A549 (cell line): ENCODE measurements at regions not wholly inside any gene's neighbourhood (a gene's known extent, or its start where the extent isn't known, plus 50 kb on each side); places are given as distances from the start of the nearest gene placed in this dataset.

Experiments
- ATAC-seq, 2 experiments: fragments of 200-7000 bp in 1 of 2; fragments of >200 bp in 1 of 2; cut with Nextera tagmentation in 1 of 2; cut with Tn5 transposase in 1 of 2; 3 replicates each; pipeline versions ENCODE4 v1.8.0 to v1.9.1; 2018 to 2020; ENCODE audit warnings: mild to moderate bottlenecking in 1 of 2, moderate library complexity in 1 of 2
- CTCF ChIA-PET: fragments of 300-600 bp; sonication (Branson Sonifier 250); formaldehyde crosslinking; extraction: SDS; loops from one replicate; lab custom pipeline; 2021; ENCODE audit warnings: antibody characterized with exemption, inconsistent platforms; lab: Yijun Ruan, JAX
- POLR2A ChIA-PET: fragments of 350-600 bp; formaldehyde crosslinking; extraction: SDS; loops from one replicate; lab custom pipeline; 2021; ENCODE audit warnings: antibody characterized with exemption, inconsistent platforms; lab: Yijun Ruan, JAX
- DNase-seq, 2 experiments: peaks; one replicate each; pipeline versions ENCODE4 v3.0.0 to v3.0.0-alpha.2; 2011 to 2016; ENCODE audit warnings: low read depth in 1 of 2, low spot score in 1 of 2
- FAIRE-seq: peaks from 2 replicates; lab custom pipeline; 2011; peaks lifted over from hg19 to GRCh38; lab: Jason Lieb, UNC
- H3K27ac ChIP-seq, 2 experiments: fragments of >200 bp; sonication (Bioruptor Twin); formaldehyde crosslinking; 3 replicates each; pipeline ENCODE4 v1.5.1; 2016 to 2017
- H3K4me1 ChIP-seq: fragments of >200 bp; sonication (Bioruptor Twin); formaldehyde crosslinking; 3 replicates; pipeline ENCODE4 v1.6.1; 2016
- H3K4me2 ChIP-seq: fragments of >200 bp; sonication (Bioruptor Twin); formaldehyde crosslinking; 3 replicates; pipeline ENCODE4 v1.6.1; 2016
- H3K4me3 ChIP-seq: fragments of >200 bp; sonication (Bioruptor Twin); formaldehyde crosslinking; 3 replicates; pipeline ENCODE4 v1.5.1; 2016
- H3K9me3 ChIP-seq: fragments of >200 bp; sonication (Bioruptor Twin); formaldehyde crosslinking; 3 replicates; pipeline ENCODE4 v1.6.1; 2016
- ATOH8 ChIP-seq: fragments of 250-450 bp; sonication (Bioruptor Pico); IDR thresholded peaks from 2 replicates; pipeline ENCODE4 v1.5.0; 2020; ENCODE audit warnings: low read depth, mild to moderate bottlenecking, moderate library complexity
- CHD2 ChIP-seq: fragments of 150-350 bp; IDR thresholded peaks from 2 replicates; pipeline ENCODE4 v1.6.1; 2014; ENCODE audit warnings: low read length; ENCODE audit not compliant: partially characterized antibody
- EHMT2 ChIP-seq: fragments of 200-600 bp; sonication (generic); IDR thresholded peaks from 2 replicates; pipeline ENCODE4 v1.6.1; 2016; ENCODE audit warnings: antibody characterized with exemption, low read depth, mild to moderate bottlenecking, moderate library complexity
- FOSB ChIP-seq: fragments of 250-450 bp; sonication (Bioruptor Pico); IDR thresholded peaks from 2 replicates; pipeline ENCODE4 v1.5.0; 2020; ENCODE audit warnings: mild to moderate bottlenecking, moderate library complexity
- GATA3 ChIP-seq: IDR thresholded peaks from 2 replicates; pipeline ENCODE4 v1.6.1; 2012; ENCODE audit warnings: borderline replicate concordance
- HES2 ChIP-seq: fragments of >200 bp; sonication (Bioruptor Twin); formaldehyde crosslinking; IDR thresholded peaks from 2 replicates; pipeline ENCODE4 v1.6.1; 2016
- HEYL ChIP-seq: fragments of 250-450 bp; sonication (Bioruptor Pico); IDR thresholded peaks from 2 replicates; pipeline ENCODE4 v1.8.0; 2021; ENCODE audit warnings: mild to moderate bottlenecking, moderate library complexity
- HMGXB4 ChIP-seq: fragments of 250-450 bp; sonication (Bioruptor Pico); IDR thresholded peaks from 2 replicates; pipeline ENCODE4 v1.5.0; 2021; ENCODE audit warnings: mild to moderate bottlenecking, moderate library complexity, borderline replicate concordance
- HOXB13 ChIP-seq: fragments of 250-450 bp; sonication (Bioruptor Pico); IDR thresholded peaks from 2 replicates; pipeline ENCODE4 v1.5.0; 2020; ENCODE audit warnings: low read depth, mild to moderate bottlenecking, moderate library complexity
- MAFK ChIP-seq: fragments of 450-650 bp; IDR thresholded peaks from 2 replicates; pipeline ENCODE4 v1.6.1; 2014; ENCODE audit not compliant: partially characterized antibody
- NPAS2 ChIP-seq: fragments of 250-450 bp; sonication (Bioruptor Pico); IDR thresholded peaks from 2 replicates; pipeline ENCODE4 v1.8.0; 2022; ENCODE audit warnings: mild to moderate bottlenecking, moderate library complexity, borderline replicate concordance
- NR3C1 ChIP-seq: fragments of >200 bp; sonication (Bioruptor Twin); formaldehyde crosslinking; IDR thresholded peaks from 3 replicates; pipeline ENCODE4 v1.6.1; 2017
- PHF8 ChIP-seq: fragments of 200-600 bp; sonication (generic); IDR thresholded peaks from 2 replicates; pipeline ENCODE4 v1.6.1; 2016; ENCODE audit warnings: low read depth, mild to moderate bottlenecking, antibody characterized with exemption, moderate library complexity, borderline replicate concordance
- POLR2A ChIP-seq: IDR thresholded peaks from 2 replicates; pipeline ENCODE4 v1.6.1; 2012; ENCODE audit warnings: mild to moderate bottlenecking, low read length
- POLR2AphosphoS2 ChIP-seq: conservative IDR thresholded peaks from 2 replicates; pipeline ENCODE4 v1.6.1; 2012; ENCODE audit warnings: low read length, improper control_type of control experiment, inconsistent platforms
- RAD21 ChIP-seq, 2 experiments: fragments of >200 bp in 1 of 2; sonication (Bioruptor Twin) in 1 of 2; formaldehyde crosslinking in 1 of 2; IDR thresholded peaks in 1 of 2; conservative IDR thresholded peaks in 1 of 2; 2 replicates in 1 of 2; 3 replicates in 1 of 2; pipeline ENCODE4 v1.6.1; 2012 to 2018; ENCODE audit warnings: inconsistent platforms in 1 of 2
- RCOR1 ChIP-seq: fragments of 150-350 bp; IDR thresholded peaks from 2 replicates; pipeline ENCODE4 v1.6.1; 2014; ENCODE audit warnings: antibody characterized with exemption, low read length, low read depth
- REST ChIP-seq: fragments of 200-600 bp; sonication (generic); IDR thresholded peaks from 2 replicates; pipeline ENCODE4 v1.6.1; 2016; ENCODE audit warnings: antibody characterized with exemption, mild to moderate bottlenecking, moderate library complexity
- RFX5 ChIP-seq: fragments of 450-650 bp; IDR thresholded peaks from 2 replicates; pipeline ENCODE4 v1.7.1; 2014; ENCODE audit warnings: antibody characterized with exemption, mild to moderate bottlenecking, moderate library complexity
- RNF2 ChIP-seq: fragments of 200-600 bp; sonication (generic); IDR thresholded peaks from 2 replicates; pipeline ENCODE4 v1.6.1; 2016; ENCODE audit warnings: low read depth, mild to moderate bottlenecking, antibody characterized with exemption, moderate library complexity, borderline replicate concordance
- TP53 ChIP-seq: fragments of 250-450 bp; sonication (Bioruptor Pico); IDR thresholded peaks from 2 replicates; pipeline ENCODE4 v1.5.0; 2021; ENCODE audit warnings: mild to moderate bottlenecking, moderate library complexity
- USF2 ChIP-seq: fragments of 450-650 bp; IDR thresholded peaks from 2 replicates; pipeline ENCODE4 v1.6.1; 2014; ENCODE audit warnings: antibody characterized with exemption
- ZC3H11A ChIP-seq: fragments of 450-650 bp; IDR thresholded peaks from 2 replicates; pipeline ENCODE4 v1.6.1; 2014; ENCODE audit warnings: antibody characterized with exemption, mild to moderate bottlenecking
- ZFP36 ChIP-seq: fragments of 450-650 bp; IDR thresholded peaks from 2 replicates; pipeline ENCODE4 v1.6.1; 2014; ENCODE audit warnings: borderline replicate concordance; ENCODE audit not compliant: partially characterized antibody
- WGBS: methylation state at CpG from one replicate; pipeline ENCODE4 v1.1.6; 2017; ENCODE audit errors: missing lambda C conversion rate; 5-methylcytosine and 5-hydroxymethylcytosine counted together

GRCh38 chr13:53124623-53125022 is 96.0 kb downstream of the OLFM4 start:
- H3K4me3 ChIP-seq, result no peak overlapping the region
- no peak for TF ChIP-seq HOXB13 (CRISPR knock-in tag)
- TF ChIP-seq RCOR1, result no peak
- TF ChIP-seq HMGXB4 (CRISPR knock-in tag), result no peak
- no peak for TF ChIP-seq HEYL
- TF ChIP-seq HES2, result no peak
- TF ChIP-seq FOSB (CRISPR knock-in tag), result no peak
- no peak for TF ChIP-seq EHMT2
- no peak for TF ChIP-seq ZFP36
- TF ChIP-seq POLR2AphosphoS2, result no peak
- no peak for TF ChIP-seq POLR2A
- TF ChIP-seq RNF2, result no peak
- TF ChIP-seq ATOH8, result no peak
- no peak for TF ChIP-seq NPAS2
- no peak for TF ChIP-seq NR3C1
- TF ChIP-seq RFX5, result no peak
- no peak for TF ChIP-seq TP53 (CRISPR knock-in tag)
- no peak overlapping the region for H3K4me2 ChIP-seq
- 17% methylated on average over 3 of the region's 3 CpGs for WGBS
- H3K27ac ChIP-seq, result no peak overlapping the region
- POLR2A ChIA-PET, result no interaction called here
- FAIRE-seq (no peak), DNase-seq (no peak), ATAC-seq (no peak)
- no peaks in the 10 kb centered on the region for H3K4me1 ChIP-seq
- no peaks in the 10 kb centered on the region for H3K9me3 ChIP-seq
- CTCF ChIA-PET, result no interaction called here

GRCh38 chr13:53126841-53127245 is 98.2 kb downstream of the OLFM4 start:
- Histone ChIP-seq H3K9me3 (no peaks in the 10 kb centered on the region), H3K4me2 (no peak overlapping the region), H3K4me3 (no peak overlapping the region), H3K27ac (no peak overlapping the region), H3K4me1 (no peaks in the 10 kb centered on the region)
- FAIRE-seq (no peak), ATAC-seq (no peak), DNase-seq (no peak)
- 0% methylated on average over 1 of the region's 1 CpG for whole genome bisulfite sequencing
- no peak for TF ChIP-seq NPAS2
- POLR2A ChIA-PET, result no interaction called here
- CTCF ChIA-PET, result no interaction called here

GRCh38 chr13:53127373-53127772 is 98.8 kb downstream of the OLFM4 start:
- TF ChIP-seq PHF8 (no peak), POLR2AphosphoS2 (no peak), RAD21 (conservative IDR thresholded peaks at IDR 0.05 in 1 of 2, IDR thresholded peaks at IDR 0.05 in 1 of 2) (no peak), USF2 (no peak), NPAS2 (no peak), REST (no peak), MAFK (no peak), GATA3 (no peak), ZC3H11A (no peak), CHD2 (no peak)
- TF ChIP-seq, all 56 proteins: peak for 0
- ChIA-PET CTCF (no interaction called here), POLR2A (no interaction called here)
- FAIRE-seq (no peak), DNase-seq (no peak), ATAC-seq (no peak)
- no peak overlapping the region for H3K4me2 ChIP-seq
- H3K4me3 ChIP-seq, result no peak overlapping the region
- WGBS, result 0% methylated on average over 2 of the region's 2 CpGs
- H3K27ac ChIP-seq, result no peak overlapping the region
- H3K4me1 ChIP-seq, result no peaks in the 10 kb centered on the region
- H3K9me3 ChIP-seq, result no peaks in the 10 kb centered on the region
